ENCODE measurements at regions not wholly inside any gene's neighbourhood (a gene's known extent, or its start where the extent isn't known, plus 50 kb on each side); places are given as distances from the start of the nearest gene placed in this dataset.
"Not testable (repeated sequence)": the region's sequence is repeated elsewhere in the genome, so short reads cannot be mapped to it uniquely, and the experiment has no call there.

GRCh38 chr1:103469801-103470200 is 55.7 kb upstream of the RNPC3 start:
- in situ Hi-C loops (cut with HindIII; ENCODE audit: low sequenced_read_pairs): loop anchor here (25.0 kb wide), 1 partner anchor 358 kb away; the partner anchor contains the start of gene COL11A1

- in situ Hi-C loops (cut with HindIII; ENCODE audit: low sequenced_read_pairs): loop anchor here (25.0 kb wide), 1 partner anchor 355 kb away; the partner anchor contains the start of gene COL11A1
Observed at GRCh38 chr1:103467100-103467499, 58.4 kb upstream of the RNPC3 start.

- in situ Hi-C loops (cut with HindIII; ENCODE audit: low sequenced_read_pairs): loop anchor here (25.0 kb wide), 1 partner anchor 349 kb away; the partner anchor contains the start of gene COL11A1
Observed at GRCh38 chr1:103461161-103462105, 64.1 kb upstream of the RNPC3 start.

GRCh38 chr1:103460511-103460910 is 65.0 kb upstream of the RNPC3 start:
- in situ Hi-C loops (cut with HindIII; ENCODE audit: low sequenced_read_pairs): loop anchor here (25.0 kb wide), 1 partner anchor 348 kb away; the partner anchor contains the start of gene COL11A1

- in situ Hi-C loops (cut with HindIII; ENCODE audit: low sequenced_read_pairs): loop anchor here (25.0 kb wide), 1 partner anchor 347 kb away; the partner anchor contains the start of gene COL11A1
Observed at GRCh38 chr1:103459346-103459745, 66.2 kb upstream of the RNPC3 start.

GRCh38 chr1:103457886-103458455 is 67.5 kb upstream of the RNPC3 start:
- in situ Hi-C loops (cut with HindIII; ENCODE audit: low sequenced_read_pairs): loop anchor here (25.0 kb wide), 1 partner anchor 346 kb away; the partner anchor contains the start of gene COL11A1

- in situ Hi-C loops (cut with HindIII; ENCODE audit: low sequenced_read_pairs): no loop called here
Observed at GRCh38 chr1:103448560-103448959, 76.9 kb upstream of the RNPC3 start.

- in situ Hi-C loops (cut with HindIII; ENCODE audit: low sequenced_read_pairs): no loop called here
Observed at GRCh38 chr1:103447471-103447870, 78.0 kb upstream of the RNPC3 start.

GRCh38 chr1:103441342-103441741 is 84.2 kb upstream of the RNPC3 start:
- in situ Hi-C loops (cut with HindIII; ENCODE audit: low sequenced_read_pairs): no loop called here

GRCh38 chr1:103436568-103437100 is 88.9 kb upstream of the RNPC3 start:
- in situ Hi-C loops (cut with HindIII; ENCODE audit: low sequenced_read_pairs): not testable (repeated sequence)

- in situ Hi-C loops (cut with HindIII; ENCODE audit: low sequenced_read_pairs): no loop called here
Observed at GRCh38 chr1:103435443-103435842, 90.1 kb upstream of the RNPC3 start.

- in situ Hi-C loops (cut with HindIII; ENCODE audit: low sequenced_read_pairs): no loop called here
Observed at GRCh38 chr1:103424650-103425049, 100.8 kb upstream of the RNPC3 start.

- in situ Hi-C loops (cut with HindIII; ENCODE audit: low sequenced_read_pairs): no loop called here
Observed at GRCh38 chr1:103416681-103417286, 108.7 kb upstream of the RNPC3 start.

GRCh38 chr1:103387898-103388297 is 137.6 kb upstream of the RNPC3 start:
- in situ Hi-C loops (cut with HindIII; ENCODE audit: low sequenced_read_pairs): no loop called here

- in situ Hi-C loops (cut with HindIII; ENCODE audit: low sequenced_read_pairs): no loop called here
Observed at GRCh38 chr1:103373991-103374390, 151.5 kb upstream of the RNPC3 start.

GRCh38 chr1:103372866-103373265 is 152.6 kb upstream of the RNPC3 start:
- in situ Hi-C loops (cut with HindIII; ENCODE audit: low sequenced_read_pairs): no loop called here

GRCh38 chr1:103371234-103371633 is 154.3 kb upstream of the RNPC3 start:
- in situ Hi-C loops (cut with HindIII; ENCODE audit: low sequenced_read_pairs): no loop called here

- in situ Hi-C loops (cut with HindIII; ENCODE audit: low sequenced_read_pairs): no loop called here
Observed at GRCh38 chr1:103367186-103367585, 158.3 kb upstream of the RNPC3 start.

GRCh38 chr1:103365860-103366569 is 159.5 kb upstream of the RNPC3 start:
- in situ Hi-C loops (cut with HindIII; ENCODE audit: low sequenced_read_pairs): no loop called here

GRCh38 chr1:103363008-103363365 is 162.5 kb upstream of the RNPC3 start:
- in situ Hi-C loops (cut with HindIII; ENCODE audit: low sequenced_read_pairs): no loop called here
